Mucosa of rectum (tissue), 2 donors: ENCODE measurements at regions not wholly inside any gene's neighbourhood (a gene's known extent, or its start where the extent isn't known, plus 50 kb on each side); places are given as distances from the start of the nearest gene placed in this dataset.

Experiments used
- H3K27ac ChIP-seq, 2 donors: one replicate each; pipeline ENCODE4 v1.7.0; 2013; ENCODE audit warnings: inconsistent platforms in 2 of 2, low read depth in 2 of 2, low read length in 2 of 2
- H3K27me3 ChIP-seq, 2 donors: one replicate each; pipeline ENCODE4 v1.7.0; 2013; ENCODE audit warnings: low read length in 2 of 2; ENCODE audit not compliant: control insufficient read depth in 2 of 2, insufficient read depth in 2 of 2
- H3K36me3 ChIP-seq, 2 donors: one replicate each; pipeline ENCODE4 v1.7.0; 2013; ENCODE audit warnings: low read length in 2 of 2; ENCODE audit not compliant: control insufficient read depth in 2 of 2, insufficient read depth in 2 of 2
- H3K4me1 ChIP-seq, 2 donors: one replicate each; pipeline ENCODE4 v1.7.0; 2013; ENCODE audit warnings: low read length in 2 of 2, mild to moderate bottlenecking in 1 of 2; ENCODE audit not compliant: control insufficient read depth in 2 of 2, insufficient read depth in 2 of 2
- H3K4me3 ChIP-seq, 2 donors: one replicate each; pipeline ENCODE4 v1.7.0; 2013; ENCODE audit warnings: low read length in 2 of 2
- H3K9ac ChIP-seq, 2 donors: one replicate each; pipeline ENCODE4 v1.7.0; 2013; ENCODE audit warnings: low read length in 2 of 2, low read depth in 1 of 2, mild to moderate bottlenecking in 1 of 2
- H3K9me3 ChIP-seq, 2 donors: one replicate each; pipeline ENCODE4 v1.7.0; 2013; ENCODE audit warnings: low read length in 2 of 2; ENCODE audit not compliant: control insufficient read depth in 2 of 2
- donor health status: healthy.
- donor health status: Normal muscosa, but diverticular disease.

DNA sequence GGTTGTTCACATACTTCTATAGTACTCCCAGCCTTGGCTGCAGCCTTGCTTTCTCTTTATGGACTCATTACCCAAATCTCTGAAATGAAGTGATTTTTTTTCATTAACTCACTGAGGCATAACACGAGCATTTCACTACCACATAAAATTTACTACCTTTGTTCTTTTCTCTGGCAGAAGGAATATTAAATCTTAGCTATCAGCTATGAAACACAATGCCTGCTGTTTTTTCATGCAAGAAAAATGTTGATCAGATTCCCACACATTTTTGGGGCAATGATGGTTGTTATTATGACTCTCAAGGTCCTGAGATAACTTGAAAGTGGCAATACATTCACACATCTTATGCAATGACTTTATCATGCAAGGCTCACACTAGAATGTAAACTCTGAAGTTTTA is 225.3 kb upstream of the ATP2B1 start:
- H3K4me3 ChIP-seq: no peak overlapping the region
- no peaks in the 10 kb centered on the region for H3K36me3 ChIP-seq
- H3K27me3 ChIP-seq: no peaks in the 10 kb centered on the region
- no peak overlapping the region for H3K27ac ChIP-seq
- no peaks in the 10 kb centered on the region for H3K9me3 ChIP-seq
- peaks cover 0 to 2% of the 10 kb centered on the region in 2 donors for H3K4me1 ChIP-seq
- no peak overlapping the region for H3K9ac ChIP-seq

DNA sequence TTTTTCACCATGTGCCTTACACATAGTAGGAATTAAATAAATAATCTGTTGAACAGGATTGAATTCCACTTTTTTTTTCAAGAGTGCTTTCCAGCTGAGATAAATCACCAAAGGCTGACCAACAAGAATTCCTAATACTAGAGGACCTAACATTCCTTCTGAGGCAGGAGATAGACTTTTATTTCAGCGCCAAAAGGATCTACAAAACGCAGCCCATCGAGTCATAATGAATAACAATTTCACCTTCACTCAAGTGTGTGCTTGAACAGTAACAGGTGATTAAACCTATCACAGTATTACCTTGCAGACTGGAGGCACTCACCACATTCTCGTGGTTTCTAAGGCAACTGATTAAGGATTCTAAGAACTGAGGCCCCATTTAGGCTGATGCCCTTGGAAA is 224.3 kb upstream of the ATP2B1 start:
- no peak overlapping the region for H3K9ac ChIP-seq
- H3K27me3 ChIP-seq: no peaks in the 10 kb centered on the region
- H3K9me3 ChIP-seq: no peaks in the 10 kb centered on the region
- H3K36me3 ChIP-seq: no peaks in the 10 kb centered on the region
- H3K4me3 ChIP-seq: no peak overlapping the region
- H3K4me1 ChIP-seq: peaks cover 0 to 2% of the 10 kb centered on the region in 2 donors
- H3K27ac ChIP-seq: no peak overlapping the region

DNA sequence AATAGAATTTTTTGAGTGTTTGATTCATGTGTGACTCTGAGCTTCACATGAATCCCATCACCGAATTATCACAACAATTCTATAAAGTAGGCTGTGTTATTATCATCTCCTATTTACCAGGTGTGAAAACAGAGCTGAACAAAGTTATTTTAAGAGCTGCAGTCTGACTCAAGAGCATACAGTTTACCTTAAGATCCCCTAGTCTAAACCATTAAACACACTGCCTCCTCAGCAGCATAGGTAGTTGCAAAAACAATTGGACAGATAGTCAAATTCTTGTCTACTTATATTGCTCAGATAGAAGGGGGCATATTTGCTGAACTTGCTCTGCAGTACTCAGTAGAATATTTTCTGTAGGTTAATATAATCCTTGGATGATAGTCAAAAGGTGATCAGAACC is 219.8 kb upstream of the ATP2B1 start:
- H3K4me3 ChIP-seq: no peak overlapping the region
- H3K27ac ChIP-seq: no peak overlapping the region
- no peak overlapping the region for H3K9ac ChIP-seq
- no peaks in the 10 kb centered on the region for H3K27me3 ChIP-seq
- no peaks in the 10 kb centered on the region for H3K4me1 ChIP-seq
- H3K36me3 ChIP-seq: no peaks in the 10 kb centered on the region
- H3K9me3 ChIP-seq: no peaks in the 10 kb centered on the region

DNA sequence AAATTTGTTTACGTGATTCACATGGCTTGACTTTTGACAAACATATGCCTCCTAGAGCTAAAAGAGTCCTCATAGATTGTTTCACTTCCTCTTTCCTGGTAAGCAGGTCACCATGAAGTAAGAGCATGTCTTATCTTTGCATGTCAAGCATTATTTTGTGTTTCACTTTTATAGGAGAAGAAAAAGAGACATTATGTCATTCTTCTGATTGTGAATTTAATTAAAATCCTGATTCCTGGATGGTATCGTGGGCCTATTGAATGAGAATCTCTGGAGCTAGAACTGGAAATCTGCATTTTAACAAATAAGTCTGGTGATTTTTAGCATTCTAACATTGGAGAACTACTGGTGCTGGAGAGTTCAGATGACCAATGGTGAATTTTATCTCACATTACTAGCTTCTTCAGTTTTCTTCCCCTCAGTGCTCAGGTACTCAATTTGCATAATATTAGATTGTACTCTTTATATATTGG is 218.6 kb upstream of the ATP2B1 start:
- no peaks in the 10 kb centered on the region for H3K9me3 ChIP-seq
- H3K4me3 ChIP-seq: peak overlapping the region in 1 of 2 donors; percentile 24
- H3K4me1 ChIP-seq: no peaks in the 10 kb centered on the region
- H3K9ac ChIP-seq: no peak overlapping the region
- H3K27me3 ChIP-seq: no peaks in the 10 kb centered on the region
- no peaks in the 10 kb centered on the region for H3K36me3 ChIP-seq
- H3K27ac ChIP-seq: peak overlapping the region; percentile 19 to 43

DNA sequence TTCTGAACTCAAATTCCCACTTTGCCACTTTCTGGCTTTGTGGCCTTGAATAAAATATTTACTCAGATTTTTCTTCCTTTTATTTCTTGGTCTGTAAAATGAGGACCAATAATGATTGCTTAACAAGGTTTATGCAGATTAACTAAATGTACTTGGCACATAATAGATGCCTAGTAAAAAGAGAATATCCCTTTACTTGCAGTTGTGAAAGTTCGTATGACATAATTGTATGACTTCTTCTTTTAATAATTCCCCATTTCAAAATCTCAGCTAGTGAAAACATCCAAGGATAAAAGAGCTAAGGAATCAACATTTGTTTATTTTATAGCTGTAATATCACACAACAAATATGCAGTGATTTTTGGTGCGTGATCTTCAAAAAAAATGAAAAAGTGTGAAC is 215.6 kb upstream of the ATP2B1 start:
- no peaks in the 10 kb centered on the region for H3K4me1 ChIP-seq
- no peak overlapping the region for H3K4me3 ChIP-seq
- no peaks in the 10 kb centered on the region for H3K27me3 ChIP-seq
- H3K9ac ChIP-seq: no peak overlapping the region
- no peaks in the 10 kb centered on the region for H3K36me3 ChIP-seq
- no peaks in the 10 kb centered on the region for H3K9me3 ChIP-seq
- no peak overlapping the region for H3K27ac ChIP-seq

DNA sequence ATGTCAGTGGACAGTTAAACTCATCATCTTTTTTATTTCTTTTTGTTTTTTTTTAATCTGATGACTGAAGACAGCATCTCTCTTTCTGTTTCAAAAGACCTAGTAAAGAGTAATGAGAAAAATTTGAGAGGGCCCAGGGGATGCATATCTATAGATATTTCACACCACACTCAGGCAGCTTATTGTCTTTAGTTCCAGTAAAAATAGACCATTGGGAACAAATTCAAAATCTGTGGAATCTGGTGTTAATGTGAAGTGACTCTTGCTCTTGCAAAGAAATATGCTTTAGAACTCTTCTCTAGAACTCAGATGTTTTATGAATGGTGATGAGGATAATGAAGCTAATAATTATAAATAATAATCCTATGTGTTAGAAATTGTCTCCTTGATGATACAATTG is 214.5 kb upstream of the ATP2B1 start:
- no peak overlapping the region for H3K4me3 ChIP-seq
- no peak overlapping the region for H3K27ac ChIP-seq
- H3K36me3 ChIP-seq: no peaks in the 10 kb centered on the region
- no peaks in the 10 kb centered on the region for H3K27me3 ChIP-seq
- H3K4me1 ChIP-seq: no peaks in the 10 kb centered on the region
- H3K9me3 ChIP-seq: no peaks in the 10 kb centered on the region
- H3K9ac ChIP-seq: no peak overlapping the region

DNA sequence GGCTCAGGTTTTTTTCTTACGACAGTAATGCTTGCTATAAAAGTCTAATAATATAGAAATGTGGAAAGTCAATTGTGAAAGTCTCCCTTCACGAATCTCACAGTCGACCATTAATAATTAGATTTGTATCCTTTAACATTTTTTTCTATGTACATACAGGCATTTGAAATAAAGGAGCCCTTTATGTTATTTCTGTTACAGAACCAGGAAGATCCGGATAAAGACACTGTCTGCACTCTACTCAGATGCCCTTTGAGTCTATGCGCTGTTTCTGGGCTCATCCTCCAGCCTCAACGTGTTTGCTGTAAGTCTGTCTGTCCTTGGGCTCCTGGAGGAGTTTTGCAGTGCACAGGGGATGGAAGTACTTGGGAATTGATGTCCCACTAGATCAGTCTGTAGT is 212.2 kb upstream of the ATP2B1 start:
- Histone ChIP-seq H3K27me3 (no peaks in the 10 kb centered on the region), H3K4me3 (no peak overlapping the region), H3K9ac (no peak overlapping the region), H3K27ac (no peak overlapping the region), H3K4me1 (no peaks in the 10 kb centered on the region), H3K9me3 (no peaks in the 10 kb centered on the region), H3K36me3 (no peaks in the 10 kb centered on the region)

DNA sequence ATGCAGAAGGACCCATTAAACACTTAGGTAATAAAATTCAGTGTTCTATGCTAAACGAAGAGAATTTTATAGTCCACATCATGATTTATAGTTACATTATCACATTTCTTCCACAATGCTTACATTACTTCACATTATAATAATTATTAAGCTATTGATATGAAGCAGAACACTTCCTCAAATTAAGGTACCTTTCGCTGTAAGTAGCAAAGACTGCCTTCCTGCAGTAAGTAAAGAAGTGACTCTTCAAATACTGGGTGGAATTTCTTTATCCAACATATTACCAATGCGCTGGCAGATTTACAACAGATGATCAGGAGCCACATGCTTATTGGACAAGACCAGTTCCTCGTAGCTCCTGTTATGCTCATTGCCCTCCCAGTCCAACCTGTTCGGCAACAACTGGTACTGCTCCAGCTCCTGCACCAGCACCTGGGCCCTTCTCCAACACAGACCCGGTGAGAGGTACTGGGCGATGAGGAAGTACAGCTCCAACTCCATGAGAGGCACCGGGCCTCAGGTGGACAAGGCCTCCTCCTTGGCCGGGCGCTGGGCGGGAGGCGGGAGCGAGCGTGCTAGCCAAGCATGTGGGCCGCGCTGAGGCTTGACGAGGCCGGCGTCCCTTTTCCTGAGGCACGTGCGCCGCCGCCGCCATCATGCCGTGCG is 210.7 kb upstream of the ATP2B1 start:
- no peak overlapping the region for H3K27ac ChIP-seq
- no peaks in the 10 kb centered on the region for H3K36me3 ChIP-seq
- H3K9me3 ChIP-seq: no peaks in the 10 kb centered on the region
- no peak overlapping the region for H3K9ac ChIP-seq
- no peaks in the 10 kb centered on the region for H3K4me1 ChIP-seq
- H3K4me3 ChIP-seq: no peak overlapping the region
- H3K27me3 ChIP-seq: no peaks in the 10 kb centered on the region

DNA sequence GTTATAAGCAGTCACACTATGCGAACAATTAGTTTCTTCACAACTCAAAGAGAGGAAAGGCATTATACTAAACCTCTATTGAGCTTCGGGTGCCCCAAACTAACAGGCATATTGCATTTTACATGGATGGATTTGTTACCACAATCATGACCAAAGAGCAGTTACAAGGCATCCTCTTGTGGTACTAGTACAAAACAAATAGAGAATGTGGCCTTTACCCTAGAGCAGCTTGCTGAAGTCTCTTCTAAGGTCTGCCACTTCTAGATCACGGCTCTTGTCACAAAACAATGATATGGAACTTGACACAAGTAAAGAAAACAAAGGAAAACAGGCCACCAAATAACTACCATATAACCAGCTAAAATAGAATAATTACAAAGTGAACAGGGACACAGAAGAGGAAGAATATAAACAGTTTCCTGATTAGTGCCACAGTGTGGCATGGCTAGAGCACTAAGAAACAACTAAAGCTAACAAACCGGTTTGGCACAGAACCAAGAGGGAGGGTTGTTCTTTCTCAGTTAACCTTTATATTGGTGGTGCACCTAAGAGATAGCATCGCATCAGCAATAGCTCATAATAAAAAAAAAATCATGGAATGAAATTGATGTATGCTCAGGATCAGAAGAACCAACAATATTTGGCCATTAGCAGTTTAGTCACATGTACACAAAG is 209.7 kb upstream of the ATP2B1 start:
- H3K36me3 ChIP-seq: no peaks in the 10 kb centered on the region
- no peaks in the 10 kb centered on the region for H3K9me3 ChIP-seq
- peak overlapping the region in 1 of 2 donors; percentile 1 for H3K27ac ChIP-seq
- H3K4me3 ChIP-seq: no peak overlapping the region
- H3K27me3 ChIP-seq: no peaks in the 10 kb centered on the region
- H3K9ac ChIP-seq: no peak overlapping the region
- H3K4me1 ChIP-seq: no peaks in the 10 kb centered on the region

DNA sequence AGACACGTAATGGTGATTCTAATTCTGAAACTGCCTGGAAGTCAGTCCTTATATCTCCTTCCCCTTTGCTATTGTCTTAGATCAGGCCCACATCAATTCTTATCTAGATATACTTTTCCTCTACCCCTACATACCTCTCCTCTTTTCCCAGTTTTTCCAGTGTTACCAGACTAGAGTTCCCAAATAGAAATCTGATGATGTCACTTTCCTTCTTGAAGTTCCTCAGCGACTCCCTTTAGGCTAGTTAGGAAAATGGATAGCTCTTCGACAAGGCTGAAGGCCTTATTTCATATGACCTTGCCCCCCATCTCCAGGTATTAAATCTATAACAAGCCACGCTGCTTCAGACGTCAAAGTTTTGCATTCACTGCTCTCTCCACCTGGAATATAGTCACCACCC is 201.1 kb upstream of the ATP2B1 start:
- H3K9me3 ChIP-seq: no peaks in the 10 kb centered on the region
- H3K27ac ChIP-seq: no peak overlapping the region

More for the DNA sequence above, 201.1 kb upstream of the ATP2B1 start:
- no peak overlapping the region for H3K4me3 ChIP-seq
- H3K4me1 ChIP-seq: no peaks in the 10 kb centered on the region
- H3K9ac ChIP-seq: no peak overlapping the region
- H3K36me3 ChIP-seq: no peaks in the 10 kb centered on the region
- no peaks in the 10 kb centered on the region for H3K27me3 ChIP-seq
